SK-N-DZ (cell line): ENCODE measurements at regions not wholly inside any gene's neighbourhood (a gene's known extent, or its start where the extent isn't known, plus 50 kb on each side); places are given as distances from the start of the nearest gene placed in this dataset.

Experiments used
- DNase-seq: peaks from one replicate; pipeline ENCODE4 v3.0.0-alpha.2; 2015; ENCODE audit warnings: low spot score

GRCh38 chr18:5091741-5092140 lies 105.3 kb downstream of the AKAIN1 start:
- no peak for DNase-seq

GRCh38 chr18:5075297-5075696 lies 121.8 kb downstream of the AKAIN1 start:
- no peak for DNase-seq

- DNase-seq = peak; percentile 77
These were observed 123.8 kb downstream of the AKAIN1 start for GRCh38 chr18:5073026-5073944.

GRCh38 chr18:5068851-5069250 lies 128.2 kb downstream of the AKAIN1 start:
- DNase-seq = no peak

GRCh38 chr18:5066380-5066977 lies 130.6 kb downstream of the AKAIN1 start:
- DNase-seq = no peak

- DNase-seq = no peak
These were observed 131.4 kb downstream of the AKAIN1 start for GRCh38 chr18:5065615-5066014.

GRCh38 chr18:5064841-5065370 lies 132.2 kb downstream of the AKAIN1 start:
- DNase-seq = no peak

GRCh38 chr18:5061785-5062184 lies 135.3 kb downstream of the AKAIN1 start:
- no peak for DNase-seq

GRCh38 chr18:5060543-5060942 lies 136.5 kb downstream of the AKAIN1 start:
- no peak for DNase-seq

GRCh38 chr18:5059696-5060032 lies 137.4 kb downstream of the AKAIN1 start:
- no peak for DNase-seq

GRCh38 chr18:5058768-5059695 lies 138.0 kb downstream of the AKAIN1 start:
- peak; percentile 65 for DNase-seq

GRCh38 chr18:5057386-5058348 lies 139.4 kb downstream of the AKAIN1 start:
- peak; percentile 83 for DNase-seq

- peak; percentile 61 for DNase-seq
These were observed 144.6 kb downstream of the AKAIN1 start for GRCh38 chr18:5052491-5052890.

- no peak for DNase-seq
These were observed 145.8 kb downstream of the AKAIN1 start for GRCh38 chr18:5051207-5051606.

- DNase-seq = no peak
These were observed 147.9 kb downstream of the AKAIN1 start for GRCh38 chr18:5049124-5049523.

- no peak for DNase-seq
These were observed 156.6 kb downstream of the AKAIN1 start for GRCh38 chr18:5040476-5040875.

GRCh38 chr18:5036523-5036922 lies 160.5 kb downstream of the AKAIN1 start:
- DNase-seq = no peak

GRCh38 chr18:5031216-5031615 lies 165.8 kb downstream of the AKAIN1 start:
- DNase-seq = no peak

GRCh38 chr18:5030636-5031035 lies 166.4 kb downstream of the AKAIN1 start:
- DNase-seq = no peak

GRCh38 chr18:5029592-5029991 lies 167.5 kb downstream of the AKAIN1 start:
- DNase-seq = no peak

- no peak for DNase-seq
These were observed 172.3 kb downstream of the AKAIN1 start for GRCh38 chr18:5024741-5025140.
